Gastrocnemius medialis (tissue), 4 donors: ENCODE measurements at regions not wholly inside any gene's neighbourhood (a gene's known extent, or its start where the extent isn't known, plus 50 kb on each side); places are given as distances from the start of the nearest gene placed in this dataset.

ENCODE experiments used
- ATAC-seq, 2 donors: fragments of 150-250 bp; one replicate each; pipeline ENCODE4 v1.9.1; 2016
- DNase-seq, 2 donors: peaks; one replicate each; pipeline ENCODE4 v3.0.0-alpha.2; 2019
- H3K27ac ChIP-seq, 4 donors: fragments of 200-600 bp; sonication (generic); 1 replicate in 1 of 4; 2 replicates in 3 of 4; pipeline ENCODE4 v1.5.1; 2016 to 2018; ENCODE audit warnings: mild to moderate bottlenecking in 2 of 4, moderate library complexity in 1 of 4
- H3K27me3 ChIP-seq, 3 donors: fragments of 200-600 bp; sonication (generic) in 2 of 3; 1 replicate in 1 of 3; 2 replicates in 2 of 3; pipeline versions ENCODE4 v1.5.1 to v1.6.0; 2016 to 2019; ENCODE audit warnings: mild to moderate bottlenecking in 1 of 3, moderate library complexity in 1 of 3
- H3K36me3 ChIP-seq, 2 donors: fragments of 200-600 bp; sonication (generic) in 1 of 2; one replicate each; pipeline ENCODE4 v1.5.1; 2017 to 2018
- H3K4me1 ChIP-seq, 2 donors: fragments of 200-600 bp; sonication (generic) in 1 of 2; one replicate each; pipeline ENCODE4 v1.5.1; 2016 to 2017; ENCODE audit warnings: mild to moderate bottlenecking in 2 of 2
- H3K4me3 ChIP-seq, 4 donors: fragments of 200-600 bp; sonication (generic) in 3 of 4; 1 replicate in 1 of 4; 2 replicates in 3 of 4; pipeline ENCODE4 v1.5.1; 2016 to 2019; ENCODE audit warnings: mild to moderate bottlenecking in 2 of 4
- H3K9me3 ChIP-seq, 3 donors: fragments of 200-600 bp; sonication (generic) in 2 of 3; 1 replicate in 1 of 3; 2 replicates in 2 of 3; pipeline ENCODE4 v1.5.1; 2016 to 2019
- POLR2A ChIP-seq, 2 donors: fragments of 450-650 bp; IDR thresholded peaks; one replicate each; pipeline ENCODE4 v1.6.1; 2017; ENCODE audit warnings: antibody characterized with exemption in 2 of 2, mild to moderate bottlenecking in 2 of 2, moderate library complexity in 2 of 2
- in situ Hi-C, 4 donors: fragments of 200-750 bp; cut with MboI; loops; one replicate each; pipeline versions ENCODE4 v1.15.0 to v1.8.0; 2017; ENCODE audit warnings: low sequenced_read_pairs in 4 of 4
- intact Hi-C: fragments of 100-400 bp; cut with DNase I; formaldehyde crosslinking; loops from one replicate; pipeline ENCODE4 v1.15.1; 2023; ENCODE audit warnings: low total_unique reads
- TF ChIP-seq, protein P1 (sequence below), 5 experiments: fragments of 450-650 bp in 3 of 5; fragments of 200-600 bp in 2 of 5; sonication (generic) in 2 of 5; IDR thresholded peaks in 4 of 5; conservative IDR thresholded peaks in 1 of 5; 1 replicate in 4 of 5; 2 replicates in 1 of 5; pipeline ENCODE4 v1.5.1; 2016 to 2019; ENCODE audit warnings: antibody characterized with exemption in 5 of 5, mild to moderate bottlenecking in 3 of 5, moderate library complexity in 3 of 5

DNA sequence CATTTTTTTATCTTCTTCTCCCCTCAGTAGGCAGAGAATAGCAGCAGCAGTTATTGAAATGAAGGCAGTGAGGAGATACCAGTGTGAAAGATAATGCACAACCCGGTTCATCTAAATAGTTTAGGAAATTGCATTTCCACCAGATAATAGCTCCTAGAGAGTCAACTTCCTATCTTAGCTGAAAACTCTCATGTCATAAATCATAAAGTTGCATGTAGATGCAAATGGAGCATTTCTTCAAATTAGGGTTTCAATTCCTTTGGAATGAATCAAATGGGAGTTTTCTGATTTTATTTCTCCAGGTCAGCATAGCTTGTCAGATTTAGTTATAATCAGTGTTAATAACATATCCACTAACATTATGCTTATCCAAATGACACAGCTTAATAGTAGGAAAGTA is 335.3 kb downstream of the CNTNAP4 start:
- TF ChIP-seq POLR2A (IDR thresholded peaks at IDR 0.05): no peak
- TF ChIP-seq, protein P1, sequence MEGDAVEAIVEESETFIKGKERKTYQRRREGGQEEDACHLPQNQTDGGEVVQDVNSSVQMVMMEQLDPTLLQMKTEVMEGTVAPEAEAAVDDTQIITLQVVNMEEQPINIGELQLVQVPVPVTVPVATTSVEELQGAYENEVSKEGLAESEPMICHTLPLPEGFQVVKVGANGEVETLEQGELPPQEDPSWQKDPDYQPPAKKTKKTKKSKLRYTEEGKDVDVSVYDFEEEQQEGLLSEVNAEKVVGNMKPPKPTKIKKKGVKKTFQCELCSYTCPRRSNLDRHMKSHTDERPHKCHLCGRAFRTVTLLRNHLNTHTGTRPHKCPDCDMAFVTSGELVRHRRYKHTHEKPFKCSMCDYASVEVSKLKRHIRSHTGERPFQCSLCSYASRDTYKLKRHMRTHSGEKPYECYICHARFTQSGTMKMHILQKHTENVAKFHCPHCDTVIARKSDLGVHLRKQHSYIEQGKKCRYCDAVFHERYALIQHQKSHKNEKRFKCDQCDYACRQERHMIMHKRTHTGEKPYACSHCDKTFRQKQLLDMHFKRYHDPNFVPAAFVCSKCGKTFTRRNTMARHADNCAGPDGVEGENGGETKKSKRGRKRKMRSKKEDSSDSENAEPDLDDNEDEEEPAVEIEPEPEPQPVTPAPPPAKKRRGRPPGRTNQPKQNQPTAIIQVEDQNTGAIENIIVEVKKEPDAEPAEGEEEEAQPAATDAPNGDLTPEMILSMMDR (IDR thresholded peaks at IDR 0.05 in 4 of 5, conservative IDR thresholded peaks at IDR 0.05 in 1 of 5): no peak
- Histone ChIP-seq H3K36me3 (no peaks in the 10 kb centered on the region), H3K27ac (no peak overlapping the region), H3K9me3 (no peaks in the 10 kb centered on the region), H3K27me3 (no peaks in the 10 kb centered on the region), H3K4me1 (no peaks in the 10 kb centered on the region), H3K4me3 (no peak overlapping the region)
- in situ Hi-C loops (no loop called here), intact Hi-C loops (no loop called here)
- DNase-seq (no peak), ATAC-seq (no peak)

DNA sequence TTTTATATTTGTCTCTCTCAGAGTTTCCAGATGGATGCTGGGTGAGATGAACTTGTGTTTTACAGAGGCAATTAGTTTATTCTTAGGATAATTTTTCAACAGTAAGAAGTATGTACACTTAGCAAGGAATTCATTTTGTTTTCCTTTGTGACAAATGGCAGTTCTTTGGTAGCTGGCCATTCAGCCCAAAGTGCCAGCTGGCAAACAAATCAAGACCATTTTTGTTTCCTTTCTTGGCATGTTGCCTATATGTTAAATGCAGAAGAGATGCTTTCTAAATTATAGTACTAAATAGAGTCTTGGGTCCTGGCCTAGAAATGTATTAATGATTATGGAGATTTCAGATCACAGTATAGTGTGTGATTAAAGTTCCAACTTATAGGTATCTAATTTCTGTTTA is 337.1 kb downstream of the CNTNAP4 start:
- intact Hi-C loops (no loop called here), in situ Hi-C loops (no loop called here)
- H3K27ac ChIP-seq: no peak overlapping the region
- H3K9me3 ChIP-seq: no peaks in the 10 kb centered on the region
- no peaks in the 10 kb centered on the region for H3K36me3 ChIP-seq
- DNase-seq: no peak
- TF ChIP-seq POLR2A (IDR thresholded peaks at IDR 0.05): no peak
- TF ChIP-seq, protein P1 (IDR thresholded peaks at IDR 0.05 in 4 of 5, conservative IDR thresholded peaks at IDR 0.05 in 1 of 5): no peak
- no peaks in the 10 kb centered on the region for H3K27me3 ChIP-seq
- no peak overlapping the region for H3K4me3 ChIP-seq
- ATAC-seq: no peak
- H3K4me1 ChIP-seq: no peaks in the 10 kb centered on the region

DNA sequence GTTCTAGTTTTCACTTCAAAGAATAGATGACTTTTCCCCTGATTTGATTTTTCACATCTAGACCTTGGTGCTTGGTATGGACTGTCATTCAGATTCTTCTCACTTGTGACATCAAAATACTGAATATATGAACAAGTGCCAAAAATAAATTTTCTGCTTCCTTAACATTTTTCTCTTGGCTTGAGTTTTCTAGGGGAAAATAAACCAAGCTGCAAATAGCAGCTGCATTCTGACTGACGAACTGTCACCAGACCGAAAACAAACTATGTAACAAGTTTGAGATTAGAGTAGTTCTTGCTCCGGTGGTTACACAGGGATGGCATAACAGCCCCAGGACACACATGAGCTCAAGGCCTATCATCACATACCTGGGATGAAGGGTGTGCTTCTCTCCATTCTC is 345.7 kb downstream of the CNTNAP4 start:
- intact Hi-C loops (no loop called here), in situ Hi-C loops (no loop called here)
- Histone ChIP-seq H3K4me3 (no peak overlapping the region), H3K9me3 (no peaks in the 10 kb centered on the region), H3K27ac (no peak overlapping the region), H3K36me3 (no peaks in the 10 kb centered on the region), H3K27me3 (no peaks in the 10 kb centered on the region), H3K4me1 (no peaks in the 10 kb centered on the region)
- TF ChIP-seq POLR2A (IDR thresholded peaks at IDR 0.05): no peak
- TF ChIP-seq, protein P1 (IDR thresholded peaks at IDR 0.05 in 4 of 5, conservative IDR thresholded peaks at IDR 0.05 in 1 of 5): no peak
- ATAC-seq (no peak), DNase-seq (no peak)

DNA sequence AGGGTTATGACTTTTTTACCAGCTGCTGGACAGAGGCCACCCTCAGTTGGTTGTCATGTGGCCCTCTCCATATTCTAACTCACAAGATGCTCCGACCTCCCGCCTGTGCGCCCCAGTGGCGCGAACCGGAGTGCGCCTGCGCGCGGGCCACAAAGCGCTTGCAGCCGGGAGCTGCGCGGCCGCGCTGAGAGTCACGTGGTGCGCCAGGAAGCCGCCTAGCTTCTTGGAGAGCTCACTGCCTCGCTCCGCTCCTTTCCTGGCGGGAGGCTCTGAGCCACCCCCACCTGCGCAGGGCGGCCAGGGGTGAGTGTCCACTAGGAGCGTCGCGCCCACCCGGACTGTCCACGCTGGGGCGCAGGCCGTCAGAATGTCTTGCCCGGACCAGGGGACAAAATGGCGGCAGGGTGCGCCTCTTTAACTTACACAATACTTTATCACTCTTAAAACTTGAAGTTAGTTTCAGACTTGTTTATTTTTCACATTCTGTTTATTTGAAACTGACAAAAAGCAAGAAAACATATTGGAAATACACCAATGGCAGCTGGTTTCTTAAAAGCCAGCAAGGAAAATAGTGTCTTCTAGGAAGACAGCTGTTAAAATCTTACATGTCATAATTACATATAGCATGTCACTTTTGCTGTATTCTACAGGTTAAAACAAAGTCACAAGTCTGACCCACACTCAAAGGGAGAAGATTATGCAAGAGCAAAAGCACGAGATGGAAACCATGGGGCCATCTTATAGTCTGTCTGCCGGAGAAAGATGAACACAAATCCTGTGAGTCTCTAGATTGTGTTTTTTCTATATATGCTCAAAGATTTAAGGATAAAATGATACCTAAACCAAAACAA is 357.9 kb downstream of the CNTNAP4 start:
- DNase-seq: no peak
- ATAC-seq: no peak
- H3K27ac ChIP-seq: no peak overlapping the region
- no peaks in the 10 kb centered on the region for H3K36me3 ChIP-seq
- no peaks in the 10 kb centered on the region for H3K27me3 ChIP-seq
- TF ChIP-seq, protein P1 (IDR thresholded peaks at IDR 0.05 in 4 of 5, conservative IDR thresholded peaks at IDR 0.05 in 1 of 5): no peak
- TF ChIP-seq POLR2A (IDR thresholded peaks at IDR 0.05): no peak
- intact Hi-C loops: no loop called here
- H3K4me1 ChIP-seq: no peaks in the 10 kb centered on the region
- in situ Hi-C loops: no loop called here
- H3K4me3 ChIP-seq: no peak overlapping the region
- H3K9me3 ChIP-seq: peaks cover 0 to 8% (median 0%) of the 10 kb centered on the region in 3 donors
